GM21423 (cell line): ENCODE measurements at regions not wholly inside any gene's neighbourhood (a gene's known extent, or its start where the extent isn't known, plus 50 kb on each side); places are given as distances from the start of the nearest gene placed in this dataset.
"Not testable (repeated sequence)": the region's sequence is repeated elsewhere in the genome, so short reads cannot be mapped to it uniquely, and the experiment has no call there.

Experiments
- ATAC-seq: cut with Tn5 transposase; IDR thresholded peaks from one replicate; pipeline ENCODE4 v1.9.1; 2021; ENCODE audit warnings: mild to moderate bottlenecking, moderate library complexity; ENCODE audit not compliant: unreplicated experiment

GRCh38 chr6:33896391-33897188, 92.8 kb upstream of the MLN start:
- no peak for ATAC-seq

GRCh38 chr6:33895988-33896387, 92.2 kb upstream of the MLN start:
- ATAC-seq: no peak

- no peak for ATAC-seq
Measured at GRCh38 chr6:33895296-33895695, 91.5 kb upstream of the MLN start.

- no peak for ATAC-seq
Measured at GRCh38 chr6:33894438-33894837, 90.6 kb upstream of the MLN start.

DNA sequence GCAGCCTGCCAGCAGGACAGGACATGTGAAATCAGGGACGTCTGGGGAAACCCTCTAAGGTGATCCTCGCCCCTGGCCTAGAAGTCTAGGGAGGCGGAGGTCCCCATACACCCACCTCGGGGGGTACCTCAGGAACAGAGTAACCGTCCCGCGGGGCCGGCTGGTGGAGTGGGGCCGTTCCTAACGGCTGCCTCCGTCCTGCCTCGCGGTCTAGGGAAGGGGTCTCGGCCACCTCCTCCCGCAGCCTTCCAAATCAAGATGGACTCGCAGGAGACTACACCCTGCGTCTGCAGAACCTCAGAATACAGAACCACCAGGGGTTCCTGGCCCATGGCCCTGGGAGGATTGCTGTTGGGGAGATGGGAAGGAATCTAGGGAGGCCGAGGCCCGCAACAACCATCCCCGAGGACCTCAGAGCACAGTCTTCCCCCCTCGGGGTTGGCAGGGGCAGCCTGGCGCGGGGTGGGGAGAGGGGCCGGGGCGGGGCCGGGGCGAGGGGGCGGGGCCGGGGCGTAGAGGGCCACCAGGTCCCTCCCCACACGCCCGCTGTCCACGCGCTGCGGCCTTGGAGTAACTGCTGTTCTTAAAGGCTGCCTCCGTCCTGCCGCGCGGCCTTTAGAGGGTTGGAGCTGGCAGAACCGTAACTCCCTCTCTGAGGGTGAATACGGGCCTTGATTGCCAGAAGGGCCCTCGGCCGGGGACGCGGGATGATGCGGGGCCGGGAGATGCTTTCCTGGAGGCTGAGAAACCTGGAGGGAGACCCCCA, 89.0 kb upstream of the MLN start:
- no peak for ATAC-seq

GRCh38 chr6:33888664-33889200, 84.9 kb upstream of the MLN start:
- no peak for ATAC-seq

DNA sequence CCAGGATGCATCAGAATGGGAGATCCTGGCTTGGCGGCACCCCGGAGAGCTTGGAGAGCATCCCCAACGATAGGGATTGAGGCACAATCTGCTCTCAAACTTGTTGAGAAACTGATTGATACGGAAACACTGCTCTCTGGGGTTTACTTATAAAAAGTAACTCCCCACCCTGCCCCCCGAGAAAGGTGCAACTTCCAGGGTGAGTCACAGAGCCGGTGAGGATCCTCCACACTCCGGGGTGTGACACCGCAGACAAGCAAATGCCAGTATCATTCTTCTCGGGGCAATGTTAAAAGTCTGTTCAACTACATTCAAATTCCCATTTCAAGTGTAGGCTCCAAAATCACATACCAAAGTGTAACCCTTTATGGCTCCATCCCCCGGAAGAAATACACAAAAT, 84.4 kb upstream of the MLN start:
- ATAC-seq: no peak

DNA sequence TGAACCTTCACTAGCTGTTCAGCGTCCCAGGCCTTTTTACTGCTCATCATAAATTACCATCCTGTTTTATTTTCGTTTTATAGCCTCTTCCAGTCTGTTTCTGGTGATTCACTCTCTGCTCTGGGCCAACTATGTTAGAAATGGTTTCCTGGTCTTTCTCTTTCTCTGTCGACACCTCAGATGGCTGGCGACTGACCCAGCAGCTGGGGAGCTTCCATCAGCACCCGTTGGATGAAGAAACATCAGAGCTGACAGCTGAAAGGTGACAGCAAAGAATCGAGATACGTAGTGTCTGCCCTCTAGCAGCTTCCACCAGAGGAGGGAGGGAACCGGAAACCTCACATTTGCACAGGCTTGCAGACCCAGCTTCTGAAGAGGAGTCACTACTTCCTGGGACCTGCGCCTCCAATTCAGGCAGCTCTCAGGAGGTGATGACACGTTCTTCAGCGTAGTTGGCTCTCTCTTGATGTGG, 82.9 kb upstream of the MLN start:
- ATAC-seq: no peak

GRCh38 chr6:33885132-33886057, 81.6 kb upstream of the MLN start:
- ATAC-seq: no peak

- ATAC-seq: not testable (repeated sequence)
Measured at GRCh38 chr6:33883621-33884020, 79.8 kb upstream of the MLN start.

DNA sequence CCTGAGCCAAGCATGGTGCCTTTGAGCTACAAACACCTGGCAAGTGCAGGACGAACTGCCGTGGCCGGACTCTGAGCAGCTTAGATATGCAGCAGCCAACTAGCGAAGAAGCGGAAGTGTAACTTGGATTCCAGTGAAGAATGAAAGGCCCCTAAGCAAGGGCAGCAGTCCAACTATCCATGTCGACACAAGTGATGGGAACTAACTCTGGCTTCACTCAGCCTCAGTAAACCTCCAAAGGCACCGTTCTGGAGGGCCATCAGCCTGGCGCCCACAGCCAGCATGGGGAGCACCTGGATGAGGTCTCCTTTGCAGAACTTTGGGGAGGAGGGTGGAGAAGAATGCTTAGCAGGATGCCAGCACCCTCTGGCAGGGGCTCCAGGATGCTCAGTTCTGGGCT, 78.4 kb upstream of the MLN start:
- no peak for ATAC-seq

DNA sequence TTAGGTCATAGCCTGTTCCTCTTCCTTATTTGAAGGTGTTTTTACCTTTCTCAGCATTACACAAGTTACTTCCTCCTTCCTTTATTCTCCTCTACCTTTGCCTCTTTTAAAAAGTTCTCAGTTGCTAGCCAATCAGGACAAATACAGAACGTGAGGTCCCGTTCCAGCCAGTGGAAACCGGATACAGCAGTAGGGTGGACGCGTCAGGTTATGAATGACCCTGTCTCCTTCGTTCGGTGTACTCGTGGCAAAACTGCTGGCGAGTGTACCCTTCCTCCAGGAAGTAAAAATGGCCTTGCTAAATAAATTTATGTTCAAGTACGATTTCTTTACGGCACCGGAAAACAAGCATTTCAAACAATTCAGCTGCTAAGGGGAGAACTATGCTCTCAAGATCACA, 77.0 kb upstream of the MLN start:
- no peak for ATAC-seq

DNA sequence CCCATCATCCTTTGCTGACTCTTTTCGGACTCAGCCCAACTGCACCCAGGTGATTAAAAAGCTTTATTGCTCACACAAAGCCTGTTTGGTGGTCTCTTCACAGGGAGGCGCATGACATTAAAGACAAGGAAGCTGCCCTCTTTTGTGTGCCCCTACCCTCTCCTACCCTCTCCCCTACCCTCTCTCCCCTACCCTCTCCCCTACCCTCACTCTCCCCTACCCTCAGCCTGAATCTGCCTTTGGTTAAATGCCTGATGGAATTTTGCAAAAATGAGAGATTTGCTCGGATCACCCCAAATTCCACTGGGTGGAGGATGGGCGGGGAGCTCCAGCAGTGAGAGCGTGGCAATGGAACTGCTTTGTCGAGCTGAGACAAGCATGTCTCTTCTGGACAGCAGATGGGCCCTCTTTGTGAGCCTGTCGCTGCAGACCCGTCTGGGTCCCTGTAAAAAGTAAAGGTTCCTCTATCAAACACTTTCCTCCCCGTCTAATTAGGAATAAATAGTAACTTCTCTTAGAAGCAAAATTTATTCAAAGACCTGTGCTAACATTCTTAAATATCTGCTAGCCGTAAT, 76.4 kb upstream of the MLN start:
- ATAC-seq: no peak

DNA sequence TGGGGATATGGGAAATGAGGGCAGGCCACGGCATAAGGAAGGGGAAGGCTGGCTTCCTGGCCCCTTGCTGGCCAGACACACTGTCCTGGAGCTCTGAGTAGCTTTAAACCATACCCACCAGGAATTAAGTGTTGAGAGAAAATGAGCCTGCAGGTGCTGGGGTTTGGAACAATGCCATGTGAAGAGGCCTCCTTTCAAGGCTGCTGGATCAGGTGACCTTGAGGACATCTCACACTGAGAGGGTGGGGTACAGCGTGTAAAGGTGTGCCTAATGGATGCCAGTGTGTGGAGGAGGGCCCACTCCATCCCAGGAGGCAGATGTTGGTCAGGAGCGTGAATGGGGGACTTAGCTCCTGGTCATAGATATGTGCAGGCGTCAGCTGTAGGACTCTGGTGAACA, 74.8 kb upstream of the MLN start:
- no peak for ATAC-seq

DNA sequence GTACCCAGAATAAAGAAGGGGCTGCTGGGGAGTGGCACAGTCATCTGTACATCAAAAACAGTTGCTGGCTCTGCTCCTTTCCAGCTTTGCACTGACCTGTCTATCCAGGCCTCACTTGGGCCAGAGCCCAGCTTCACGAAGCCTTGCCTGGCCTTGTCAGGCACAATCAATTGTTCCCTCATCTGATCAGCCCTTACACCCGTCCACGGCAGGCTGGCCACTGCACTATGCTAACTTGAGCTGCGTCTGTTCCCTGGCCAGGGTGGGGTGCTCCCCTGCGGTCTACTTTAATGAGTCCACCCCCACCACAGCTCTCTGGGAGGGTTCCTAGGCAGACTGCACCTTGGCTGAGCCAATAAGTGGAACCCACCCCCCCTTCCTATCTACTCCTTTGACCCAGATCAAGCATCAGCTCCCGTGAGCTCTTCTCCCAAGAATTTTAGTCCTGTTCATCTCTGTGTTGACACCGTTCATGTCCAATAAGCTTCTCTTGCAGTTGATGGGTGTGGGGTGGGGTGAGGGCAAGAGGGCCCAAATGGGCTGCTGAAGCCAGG, 74.3 kb upstream of the MLN start:
- no peak for ATAC-seq

DNA sequence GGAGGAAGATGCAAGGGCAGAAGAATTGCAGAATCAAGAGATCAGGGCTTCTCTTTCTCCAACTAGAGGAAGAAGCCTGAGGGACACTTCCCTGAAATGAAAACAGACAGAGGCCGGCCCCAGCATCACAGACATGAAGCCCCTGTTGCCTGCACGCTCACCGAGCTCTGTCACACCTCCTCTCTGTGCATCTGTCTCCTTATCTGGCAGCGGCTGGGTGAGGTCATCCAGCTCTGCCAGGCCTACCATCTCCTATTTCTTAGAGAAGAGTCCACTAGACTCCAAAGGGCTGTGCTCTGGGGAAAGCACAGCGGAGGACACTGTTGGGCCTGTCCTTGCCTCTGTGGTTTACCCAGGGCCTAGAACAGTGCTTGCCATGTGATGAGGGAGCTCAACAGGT, 71.9 kb upstream of the MLN start:
- ATAC-seq: no peak

GRCh38 chr6:33875141-33875581, 71.4 kb upstream of the MLN start:
- ATAC-seq: no peak

DNA sequence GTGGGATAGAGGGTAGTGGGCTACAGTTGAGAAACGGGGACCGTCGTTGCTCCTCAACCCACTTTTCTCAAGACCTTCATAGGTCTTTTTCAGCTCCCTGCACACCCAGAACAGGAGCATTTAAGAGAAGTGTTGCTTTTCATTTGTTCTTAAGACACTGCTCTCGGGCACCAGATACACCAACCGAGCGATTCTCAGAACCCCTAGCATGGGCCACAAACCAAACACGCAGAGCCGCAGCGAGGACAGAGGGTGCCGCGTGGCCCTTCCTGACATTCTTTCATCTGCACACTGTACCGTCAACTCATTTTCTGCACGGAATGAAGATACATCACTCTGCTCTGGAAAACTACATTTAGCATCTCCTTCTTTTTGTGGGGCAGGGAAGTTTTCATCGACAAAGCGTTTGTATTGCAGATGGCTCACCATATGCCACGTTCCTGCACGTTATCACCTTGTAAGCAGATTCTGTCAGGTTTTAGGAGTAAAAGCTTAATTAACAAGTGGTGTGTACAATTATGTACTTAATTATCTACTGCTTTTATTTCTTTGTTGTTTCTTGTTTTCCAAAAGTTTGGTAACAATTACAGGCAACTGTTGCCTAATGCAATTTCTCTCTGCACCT, 70.4 kb upstream of the MLN start:
- ATAC-seq: no peak

- no peak for ATAC-seq
Measured at GRCh38 chr6:33872761-33873160, 69.0 kb upstream of the MLN start.
